ENCODE measurements at regions not wholly inside any gene's neighbourhood (a gene's known extent, or its start where the extent isn't known, plus 50 kb on each side); places are given as distances from the start of the nearest gene placed in this dataset.

DNA sequence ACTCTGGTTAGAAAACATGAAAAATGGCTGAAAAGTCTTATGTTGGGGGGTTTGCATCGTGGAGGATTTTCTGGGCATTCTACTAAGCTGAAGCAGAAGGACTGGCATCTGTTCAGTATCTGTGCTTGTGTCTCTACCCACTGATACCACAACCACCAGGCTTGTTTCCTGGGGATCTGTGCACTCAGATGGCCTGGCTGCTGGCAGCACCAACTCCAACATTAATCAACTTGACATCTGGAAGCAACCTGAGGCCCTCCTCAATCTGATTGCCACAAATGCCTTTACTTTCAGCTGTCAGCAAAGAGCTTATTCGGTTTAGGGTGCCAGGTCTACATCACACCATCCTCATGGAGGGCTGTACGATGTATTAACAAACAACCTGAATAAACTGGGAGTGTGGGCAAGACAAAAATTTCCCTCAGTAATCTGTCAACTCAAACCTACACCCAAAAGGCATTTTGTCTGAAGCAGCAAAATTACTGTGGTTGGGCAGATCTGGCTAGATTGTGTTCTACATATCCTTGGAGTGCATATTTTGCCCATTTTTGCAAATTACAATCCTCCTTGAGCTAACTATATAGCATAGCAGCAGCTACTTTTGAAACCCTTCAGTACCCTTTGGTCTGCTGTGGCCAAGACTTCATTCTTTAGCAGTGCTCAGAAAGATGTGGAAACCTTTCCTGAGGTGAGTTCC, 74.6 kb downstream of the FOXD1 start:
- no peak for DNase-seq

DNA sequence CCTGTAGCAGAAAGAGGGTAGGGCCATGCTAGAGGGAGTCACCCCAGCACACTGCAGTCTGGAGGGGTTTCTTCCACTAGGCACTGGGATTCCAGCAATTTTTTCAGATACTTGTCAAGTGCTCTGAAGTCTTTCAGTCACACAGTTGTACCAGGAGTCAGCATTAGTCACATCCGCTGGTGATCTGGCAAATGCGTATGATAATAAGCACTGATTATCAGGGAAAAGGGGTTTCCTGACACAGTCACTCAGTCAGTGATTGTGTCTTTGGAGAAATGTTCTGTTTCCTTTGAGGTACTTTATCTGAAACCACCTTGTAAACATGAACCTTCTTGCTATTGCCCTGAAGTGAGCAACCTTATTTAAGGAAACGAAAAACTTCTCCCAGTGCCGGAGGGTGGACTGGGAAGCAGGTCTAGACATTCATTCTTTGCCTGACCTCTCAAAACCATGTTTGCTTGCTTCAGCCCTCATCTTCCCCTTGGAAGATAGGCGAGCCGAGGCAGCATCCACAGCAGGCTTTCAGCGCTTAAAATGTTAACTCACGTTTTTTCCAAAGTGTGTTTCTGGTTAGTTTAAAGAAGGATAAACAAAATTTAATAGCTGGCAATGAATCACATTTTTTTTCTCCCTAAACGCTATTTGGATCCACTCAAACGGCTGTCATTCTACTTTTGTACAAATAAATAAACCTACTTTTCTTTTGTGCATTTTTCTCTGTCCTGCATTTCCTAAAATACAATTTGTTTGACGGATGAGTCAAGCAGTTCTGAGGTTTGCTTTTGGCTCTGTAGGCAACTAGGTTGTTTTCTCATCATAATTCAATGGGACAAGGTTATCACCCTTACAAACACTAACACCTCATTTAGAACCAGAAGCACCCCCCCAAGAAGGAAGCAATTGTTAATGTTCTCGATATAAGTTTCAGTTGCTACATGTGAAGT, 77.7 kb downstream of the FOXD1 start:
- DNase-seq = no peak

DNA sequence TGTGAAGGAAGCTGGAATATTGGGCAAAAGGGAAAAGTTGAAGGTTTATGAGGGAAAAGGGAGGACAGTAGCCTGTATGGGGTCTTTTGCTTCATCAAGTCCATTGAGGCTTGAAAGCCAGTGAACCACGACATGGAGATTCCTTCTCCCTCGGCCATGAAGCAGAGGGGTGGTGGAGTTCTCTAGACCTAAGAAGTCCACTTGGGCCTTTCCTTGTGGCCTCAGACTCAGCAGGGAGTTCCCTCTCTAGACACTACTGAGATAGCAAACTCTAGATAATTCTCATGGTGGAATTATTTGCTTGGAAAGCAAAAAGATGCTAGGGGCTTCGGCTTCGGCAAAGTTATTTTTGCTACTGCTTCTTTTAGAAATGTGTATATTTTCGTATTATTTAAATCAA, 78.5 kb downstream of the FOXD1 start:
- DNase-seq = no peak

DNA sequence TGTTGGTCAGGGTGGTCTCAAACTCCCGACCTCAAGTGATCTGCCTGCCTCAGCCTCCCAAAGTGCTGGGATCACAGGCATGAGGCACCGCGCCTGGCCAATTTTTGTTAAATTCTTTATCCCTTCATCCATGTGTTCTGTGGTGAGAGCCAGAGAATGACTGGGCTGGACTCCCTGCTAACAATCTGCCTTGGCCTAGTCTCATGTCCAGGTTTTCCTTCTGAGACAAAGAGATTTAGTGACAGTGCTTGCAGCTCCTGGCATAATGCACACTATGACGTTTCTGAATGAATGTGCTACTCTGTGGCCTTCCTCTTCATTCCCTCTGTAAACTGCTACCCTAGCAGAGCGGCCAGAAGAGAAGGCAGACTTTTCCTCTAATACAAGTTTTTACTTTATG, 79.3 kb downstream of the FOXD1 start:
- DNase-seq = no peak

DNA sequence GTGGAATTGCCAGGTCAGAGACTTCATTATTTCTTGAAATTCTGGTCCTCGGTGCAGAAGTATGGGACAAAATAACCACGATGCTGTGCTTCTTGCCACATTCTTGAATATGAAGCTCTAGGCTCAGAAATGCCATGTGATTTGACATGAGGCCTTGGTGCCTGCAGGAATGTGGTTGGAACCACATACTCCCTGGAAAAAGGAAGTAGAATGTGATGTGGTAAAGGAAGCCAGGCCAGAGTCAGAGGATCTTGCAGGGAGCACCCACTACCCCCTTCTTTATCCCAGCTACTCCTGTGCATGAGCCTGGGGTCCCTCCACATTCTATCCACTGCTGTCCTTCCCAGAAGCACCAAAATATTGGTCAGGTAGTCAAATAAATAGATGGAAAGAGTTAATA, 80.9 kb downstream of the FOXD1 start:
- no peak for DNase-seq

DNA sequence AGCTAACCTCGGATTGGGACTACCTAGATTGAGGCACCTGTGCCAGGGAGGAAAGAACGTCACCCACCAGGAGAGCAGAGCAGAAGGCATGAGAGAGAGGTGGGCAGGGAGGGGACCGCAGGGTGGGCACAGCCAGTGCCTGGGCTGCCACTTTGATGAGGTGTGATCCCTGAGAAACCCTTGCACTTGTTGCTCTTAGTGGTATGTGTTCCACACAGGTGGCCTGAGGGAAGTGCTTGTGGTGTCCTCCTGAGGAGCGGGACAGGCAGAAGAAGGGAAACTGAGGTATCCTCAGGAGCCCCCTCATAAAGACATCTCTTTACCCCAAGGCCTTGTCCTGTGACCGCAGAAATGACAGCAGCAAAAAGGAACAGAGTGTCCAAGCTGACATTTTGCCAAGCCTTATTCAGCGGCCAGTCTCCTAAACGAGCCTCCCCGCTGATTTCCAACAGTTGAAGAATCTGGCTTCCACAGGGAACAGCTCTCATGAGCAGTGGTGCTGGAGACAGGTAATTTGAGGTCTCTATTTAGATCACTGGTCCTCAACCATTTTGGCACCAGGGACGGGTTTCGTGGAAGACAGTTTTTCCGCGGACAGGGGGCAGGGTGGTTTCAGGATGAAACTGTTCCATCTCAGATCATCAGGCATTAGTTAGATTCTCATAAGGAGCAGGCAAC, 82.4 kb downstream of the FOXD1 start:
- no peak for DNase-seq

DNA sequence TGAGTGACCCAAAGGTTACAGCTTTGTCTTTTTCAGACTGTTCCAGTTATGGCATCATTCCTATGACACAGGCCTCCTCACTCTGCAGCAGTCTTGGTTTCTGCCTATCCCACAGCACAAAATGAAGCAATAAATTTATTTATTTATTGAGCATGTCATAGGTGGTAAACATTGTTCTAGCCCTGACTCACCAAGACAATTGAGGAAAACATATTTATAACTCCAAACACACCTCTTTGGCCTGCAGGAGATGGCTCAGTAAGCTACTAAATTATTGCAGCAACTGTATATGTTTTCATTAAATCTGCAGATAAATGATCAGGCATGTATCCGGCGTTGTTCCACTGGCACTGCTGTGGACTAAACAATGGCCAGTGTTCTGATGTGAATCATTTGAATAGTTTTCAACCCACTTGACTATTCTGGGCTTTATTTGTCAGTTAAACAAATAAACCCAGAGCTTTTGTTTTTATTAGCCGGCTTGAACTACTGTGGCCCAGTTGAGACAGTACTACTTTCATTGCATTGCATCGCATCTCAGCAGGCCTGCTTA, 83.2 kb downstream of the FOXD1 start:
- no peak for DNase-seq

DNA sequence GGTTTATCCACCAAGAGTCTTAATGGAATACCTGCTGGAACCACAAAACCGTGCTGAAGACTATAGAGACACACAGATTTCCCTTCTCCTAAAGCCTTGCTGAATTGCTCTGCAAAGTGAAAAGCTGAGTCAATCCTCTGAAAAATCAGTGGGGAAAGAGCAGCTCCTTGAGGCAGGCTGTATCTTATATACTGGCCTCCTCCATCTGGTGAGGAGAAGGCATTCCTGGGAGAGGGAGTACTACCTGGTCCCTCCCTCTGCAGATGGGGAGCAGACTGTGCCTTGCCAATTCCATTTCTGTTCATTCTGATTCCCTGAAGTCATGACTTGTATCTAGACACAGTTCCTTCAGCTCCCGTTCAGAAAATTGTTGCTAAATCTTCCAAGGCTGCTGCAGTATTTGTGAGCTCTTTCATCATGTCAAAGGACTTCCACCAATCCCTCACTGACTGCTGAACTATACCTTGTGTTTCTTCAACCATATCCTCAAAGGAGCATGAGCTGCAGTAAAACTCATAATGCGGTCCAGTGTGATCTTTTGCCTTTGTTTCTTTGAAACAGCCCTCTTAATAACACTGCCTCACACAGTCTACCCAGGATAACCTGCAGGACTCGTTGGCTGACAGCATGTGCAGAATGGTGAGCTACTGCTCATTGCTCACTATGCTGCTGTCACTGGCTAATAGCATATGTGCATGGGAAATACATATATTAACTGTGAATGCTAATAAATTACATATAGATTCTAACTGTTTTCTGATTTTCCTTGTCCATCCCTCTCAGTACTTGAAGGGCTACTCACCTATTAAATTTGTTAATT, 84.5 kb downstream of the FOXD1 start:
- no peak for DNase-seq

DNA sequence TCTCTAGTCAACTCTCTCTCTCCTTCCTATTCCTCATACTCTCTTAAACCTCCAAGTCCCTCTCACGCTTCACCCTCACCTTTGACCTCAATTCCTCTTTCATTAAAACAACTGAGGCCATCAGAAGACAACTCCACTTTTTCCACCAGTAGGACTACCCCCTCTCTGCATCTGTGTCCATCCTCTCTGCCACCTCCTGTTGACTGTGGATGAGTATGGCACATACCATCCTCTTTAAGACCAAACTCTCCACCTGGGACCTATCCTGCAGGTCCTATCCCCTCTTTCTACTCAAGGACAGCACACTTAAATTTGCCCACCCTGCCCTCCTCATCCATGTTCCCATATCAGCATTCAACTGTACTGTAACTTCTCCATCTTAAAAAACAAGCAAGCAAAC, 89.2 kb downstream of the FOXD1 start:
- no peak for DNase-seq

DNA sequence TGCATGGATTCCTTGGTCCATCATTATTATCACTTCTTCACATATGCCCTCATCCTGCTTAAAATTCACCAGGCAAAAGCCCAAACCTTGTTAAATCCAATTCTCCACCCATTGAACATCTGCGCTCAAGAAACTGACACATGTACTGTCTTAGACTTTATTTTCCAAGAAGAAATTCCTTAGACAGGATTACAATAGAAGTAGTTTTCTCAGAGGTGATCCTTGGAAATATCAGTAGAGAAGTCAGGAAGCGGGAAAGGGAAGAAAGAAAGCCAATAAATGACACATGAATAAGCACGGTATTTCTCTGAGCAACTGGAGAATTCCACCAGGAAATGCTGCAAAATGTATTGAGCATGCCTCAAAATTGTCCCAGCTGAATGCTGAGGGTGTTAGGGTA, 90.2 kb downstream of the FOXD1 start:
- DNase-seq = no peak

DNA sequence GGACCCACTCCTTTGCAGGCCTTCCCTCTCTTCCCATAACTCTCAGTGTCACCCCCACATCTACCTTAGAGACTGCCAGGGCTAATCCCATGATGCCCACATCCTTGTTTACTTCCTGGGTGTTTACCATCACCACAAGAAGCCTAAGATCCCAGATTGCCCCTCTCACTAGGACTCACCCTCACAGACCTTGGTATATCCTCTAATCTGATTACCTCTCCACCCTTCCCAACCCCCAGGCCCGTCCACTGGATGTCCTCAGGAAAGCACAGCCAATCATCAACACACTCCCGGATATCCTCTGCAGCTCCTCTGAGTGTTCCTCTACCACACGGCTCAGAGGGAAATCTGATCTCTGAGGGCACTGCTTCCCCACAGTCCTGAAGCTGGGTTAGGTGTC, 91.0 kb downstream of the FOXD1 start:
- DNase-seq = no peak

DNA sequence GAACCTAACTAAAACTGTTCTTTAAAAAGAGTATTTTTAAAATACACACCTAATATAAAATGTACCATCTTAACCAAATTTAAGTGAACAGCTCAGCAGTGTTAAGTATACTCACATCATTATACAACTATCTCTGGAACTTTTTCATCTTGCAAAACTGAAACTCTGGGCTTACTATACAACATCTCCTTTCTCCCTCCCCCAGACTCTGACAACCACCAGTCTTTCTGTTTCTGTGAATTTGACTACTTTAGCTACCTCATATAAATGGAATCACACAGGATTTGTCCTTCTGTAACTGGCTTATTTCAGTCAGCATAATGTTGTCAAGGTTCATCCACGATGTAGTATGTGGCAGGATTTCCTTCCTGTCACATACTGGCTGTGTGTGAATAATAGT, 93.5 kb downstream of the FOXD1 start:
- no peak for DNase-seq

DNA sequence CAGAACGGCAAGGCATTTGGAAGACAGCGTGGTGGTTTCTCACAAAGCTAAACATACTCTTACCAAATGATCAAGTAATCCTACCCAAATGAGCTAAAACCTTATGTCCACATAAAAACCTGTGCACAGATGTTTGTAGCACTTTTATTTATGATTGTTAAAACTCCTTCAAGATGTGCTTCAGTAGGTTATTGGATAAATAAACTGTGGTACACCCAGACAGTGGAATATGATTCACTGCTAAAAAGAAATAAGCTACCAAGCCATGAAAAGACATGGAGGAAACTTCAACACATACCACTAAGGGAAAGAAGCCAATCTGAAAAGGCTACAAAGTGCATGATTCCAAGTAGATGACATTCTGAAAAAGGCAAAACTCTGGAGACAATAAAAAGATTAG, 94.2 kb downstream of the FOXD1 start:
- no peak for DNase-seq

DNA sequence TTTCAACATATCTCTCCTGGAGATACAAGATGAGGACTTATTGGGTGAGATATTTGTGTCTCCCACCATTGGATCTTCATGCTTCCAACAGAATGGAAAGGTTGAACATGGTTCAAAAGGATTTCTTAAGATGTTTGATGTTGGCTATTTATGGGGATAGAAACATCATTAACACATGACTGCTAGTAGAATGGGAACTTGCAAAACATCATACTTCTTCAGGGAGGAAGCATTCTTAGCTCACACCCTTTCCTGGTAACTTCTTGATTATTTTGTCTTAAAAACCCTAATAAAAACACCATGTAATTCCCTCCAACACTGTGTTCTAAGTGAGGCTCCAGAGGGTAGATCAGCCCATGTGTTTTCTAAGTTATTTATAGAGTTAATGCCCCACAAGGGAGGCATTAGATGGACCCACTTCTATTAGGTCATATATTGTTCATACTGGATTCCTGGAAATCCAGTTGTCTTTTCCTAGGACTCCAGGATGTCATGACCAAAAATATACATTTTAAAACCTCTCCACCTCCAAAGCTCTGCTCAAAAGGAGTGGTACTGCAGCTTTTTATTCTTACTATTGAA, 95.8 kb downstream of the FOXD1 start:
- DNase-seq = no peak

DNA sequence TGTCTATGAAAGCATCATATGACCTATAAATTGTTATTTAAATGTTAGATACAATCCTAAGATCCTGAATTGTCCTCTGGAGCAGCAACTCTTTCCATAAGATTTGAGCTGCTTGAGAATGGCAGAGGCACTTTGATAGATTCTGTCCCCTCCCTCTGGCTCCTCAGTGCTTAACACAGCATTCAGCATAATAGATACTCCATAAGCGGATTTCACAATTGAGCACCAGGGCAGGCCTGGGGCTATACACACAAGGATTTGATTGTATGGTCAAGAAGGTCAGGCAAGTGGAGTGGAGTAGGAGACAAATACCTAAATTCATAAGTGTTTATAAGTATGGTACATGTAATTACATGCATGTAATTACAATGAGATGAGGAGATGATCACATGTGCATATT, 96.3 kb downstream of the FOXD1 start:
- no peak for DNase-seq

DNA sequence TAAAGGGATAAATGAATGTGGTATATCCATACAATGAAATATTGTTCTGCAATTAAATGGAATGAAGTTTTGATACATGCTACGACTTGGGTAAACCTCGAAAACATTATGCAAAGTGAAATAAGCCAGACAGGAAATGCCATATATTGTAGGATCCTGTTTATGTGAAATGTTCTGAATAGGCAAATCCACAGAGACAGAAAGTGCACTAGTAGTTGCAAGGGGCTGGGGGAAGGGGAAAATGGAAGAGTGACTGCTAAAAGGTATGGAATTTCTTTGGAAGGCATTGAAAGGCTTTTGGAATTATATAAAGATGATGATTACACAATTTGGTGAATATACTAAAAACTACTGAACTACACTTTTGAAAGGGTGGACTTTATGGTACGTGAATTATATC, 97.0 kb downstream of the FOXD1 start:
- DNase-seq = no peak

DNA sequence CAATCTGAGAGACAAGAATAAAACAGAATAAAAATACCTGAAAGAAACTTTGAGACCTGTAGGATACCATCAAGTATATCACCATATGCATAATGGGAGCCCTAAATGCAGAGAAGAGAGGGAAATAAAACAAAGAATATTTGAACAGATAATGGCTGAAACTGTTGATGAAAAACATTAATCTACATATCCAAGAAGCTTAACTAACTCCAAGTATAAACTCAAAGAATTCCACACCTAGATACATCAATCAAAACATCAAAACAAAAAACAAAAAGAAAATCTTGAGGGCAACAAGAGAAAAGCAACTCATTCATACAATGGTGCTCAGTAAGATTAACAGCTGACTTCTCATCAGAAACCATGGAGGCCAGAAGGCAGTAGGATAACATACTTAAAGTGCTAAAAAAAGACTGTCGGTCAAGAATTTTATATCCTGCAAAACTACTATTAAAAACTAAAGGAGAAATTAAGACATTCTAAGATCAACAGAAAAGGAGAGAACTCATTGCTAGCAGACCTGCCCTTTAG, 101.6 kb downstream of the FOXD1 start:
- no peak for DNase-seq

DNA sequence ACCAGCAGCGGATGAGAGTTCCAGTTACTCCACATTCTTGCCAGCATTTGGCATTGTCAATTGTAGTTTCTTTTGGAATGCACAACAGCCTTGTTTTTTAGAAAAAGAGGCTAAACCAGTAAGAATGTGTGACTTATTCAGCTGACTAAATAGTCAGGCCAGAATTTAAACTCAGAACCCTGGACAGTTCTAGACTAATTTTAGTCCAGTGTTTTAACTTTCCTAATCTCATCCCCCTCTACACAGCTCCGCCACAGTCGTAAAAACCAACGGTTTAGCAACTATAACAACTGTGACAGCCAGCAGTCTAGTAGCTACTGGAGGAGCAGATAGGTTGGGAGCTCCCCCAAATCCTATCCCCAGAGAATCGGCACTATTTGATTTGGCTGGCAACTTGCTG, 103.7 kb downstream of the FOXD1 start:
- no peak for DNase-seq

DNA sequence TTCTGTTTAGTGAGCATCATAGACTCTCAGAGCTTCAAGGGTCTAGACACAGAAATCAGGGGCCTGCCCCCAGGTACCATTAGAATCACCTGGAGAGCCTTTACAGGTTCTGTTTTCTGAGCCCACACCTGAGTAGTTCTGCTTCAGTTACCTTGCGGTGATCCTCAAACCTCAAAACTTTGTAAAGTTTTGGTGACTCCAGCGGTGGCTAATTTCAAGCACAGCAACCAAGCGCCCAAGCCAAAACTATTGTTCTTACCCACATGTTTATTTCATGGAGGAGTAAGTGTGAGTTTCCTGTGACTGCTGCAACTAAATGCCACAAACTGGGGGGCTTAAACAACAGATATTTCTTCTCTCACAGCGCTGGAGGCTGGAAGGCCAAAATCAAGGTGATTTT, 108.9 kb downstream of the FOXD1 start:
- no peak for DNase-seq

DNA sequence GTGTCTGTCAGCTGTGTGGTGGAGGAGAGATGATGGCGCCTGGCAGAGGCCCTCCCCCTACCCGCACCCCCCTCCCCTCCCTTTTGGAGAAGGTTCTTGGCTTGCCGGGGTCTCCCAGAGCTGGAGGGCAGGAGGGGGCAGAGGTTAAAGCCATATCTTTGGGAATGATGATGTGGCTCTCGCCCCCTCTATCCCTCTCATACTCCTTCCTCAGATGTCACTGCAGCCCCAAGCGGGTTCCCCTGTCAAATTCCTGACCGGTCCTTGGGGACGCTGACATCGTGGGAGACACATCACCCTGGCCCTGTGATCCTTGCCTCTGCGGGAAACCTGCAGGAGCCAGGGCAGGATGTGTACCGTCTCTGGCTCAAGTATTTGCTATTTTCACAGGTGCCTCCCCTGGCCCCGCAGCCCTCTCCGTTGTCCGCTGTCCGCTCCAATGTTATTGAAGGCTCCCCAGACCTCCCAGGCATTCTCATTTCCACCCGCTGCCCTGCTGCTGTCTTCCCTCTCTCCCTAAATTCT, 109.5 kb downstream of the FOXD1 start:
- DNase-seq = no peak

DNA sequence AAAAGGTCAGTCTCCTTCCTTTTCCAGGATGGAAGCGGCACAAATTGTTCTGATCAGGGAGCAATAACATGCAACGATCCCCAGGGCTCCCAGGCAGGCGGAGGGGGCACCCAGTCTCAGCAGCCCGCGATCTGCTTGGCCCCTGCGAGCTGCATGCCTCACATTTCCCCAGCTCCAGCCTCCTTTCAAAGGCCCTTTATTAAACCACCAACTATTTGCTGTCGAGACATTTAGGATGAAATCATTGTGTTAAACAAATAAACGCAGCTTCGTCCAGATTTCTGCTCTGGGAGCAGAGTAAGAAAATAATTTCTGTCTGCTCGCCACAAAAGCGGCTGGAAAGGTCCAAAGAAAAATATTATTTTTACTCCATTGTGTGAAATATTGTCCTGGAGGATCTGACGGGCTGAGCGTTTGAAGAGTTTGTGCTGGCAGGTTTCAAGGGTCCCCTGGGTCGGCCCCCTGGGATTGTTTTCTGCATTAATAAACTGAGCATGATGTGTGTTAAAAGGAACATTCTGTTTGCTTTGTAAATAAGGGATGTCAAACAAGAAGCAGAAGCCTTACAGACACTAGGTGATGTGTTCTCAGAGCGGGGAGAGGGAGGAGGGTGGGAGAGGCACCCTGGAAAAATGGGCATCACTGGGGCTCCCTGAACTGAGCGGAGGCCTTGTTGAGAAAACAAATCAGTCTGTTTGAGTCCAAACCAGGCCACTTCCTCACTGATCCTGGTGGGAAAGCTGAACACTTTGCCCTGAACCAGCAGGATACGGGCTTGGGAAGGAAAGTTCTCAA, 110.1 kb downstream of the FOXD1 start:
- DNase-seq = no peak

All from CD4-positive, alpha-beta T cell treated with Interleukin-1 beta for 1 hour (primary cell).